Bronchial epithelial cell (primary cell): ENCODE measurements at regions not wholly inside any gene's neighbourhood (a gene's known extent, or its start where the extent isn't known, plus 50 kb on each side); places are given as distances from the start of the nearest gene placed in this dataset.
A peak's percentile ranks its signal among the peaks of the same experiment; 100 is the strongest.

ENCODE experiments used
- DNase-seq: peaks from one replicate; pipeline ENCODE4 v3.0.0-alpha.2; 2010; ENCODE audit warnings: low read depth
- FAIRE-seq: peaks from 2 replicates; lab custom pipeline; 2011; peaks lifted over from hg19 to GRCh38; lab: Jason Lieb, UNC
- H3K27me3 ChIP-seq: 2 replicates; pipeline ENCODE4 v1.5.1; 2011; ENCODE audit warnings: low read length; ENCODE audit not compliant: control insufficient read depth, insufficient read depth
- H3K36me3 ChIP-seq: 2 replicates; pipeline ENCODE4 v1.5.1; 2011; ENCODE audit warnings: low read length; ENCODE audit not compliant: control insufficient read depth, insufficient read depth
- H3K4me3 ChIP-seq: 2 replicates; pipeline ENCODE4 v1.5.1; 2011; ENCODE audit warnings: mild to moderate bottlenecking, low read depth, low read length, control low read depth
- CTCF ChIP-seq: IDR thresholded peaks from 2 replicates; pipeline ENCODE4 v1.5.1; 2011; ENCODE audit warnings: mild to moderate bottlenecking, moderate library complexity, low read length, control low read depth, inconsistent platforms; ENCODE audit not compliant: insufficient read depth, severe bottlenecking

DNA sequence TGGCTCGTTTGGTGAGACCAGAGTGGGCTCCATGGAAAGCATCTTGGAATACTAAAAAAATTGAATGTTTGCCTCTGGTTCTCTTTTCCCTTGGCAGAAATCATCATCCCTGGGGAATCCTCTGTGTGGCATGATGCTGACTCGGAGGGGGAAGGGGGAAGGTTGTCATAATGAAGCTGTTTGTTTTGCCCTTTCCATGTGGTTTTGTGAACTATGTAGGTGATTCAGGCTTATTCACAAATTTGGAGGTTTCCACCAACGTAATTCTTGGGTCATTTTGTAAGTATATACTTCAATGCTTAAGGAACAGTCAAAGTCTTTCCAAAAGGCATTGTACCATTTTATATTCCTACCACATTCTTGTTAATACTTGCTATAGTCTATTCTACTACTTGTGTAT lies 754.0 kb upstream of the FAT3 start:
- Histone ChIP-seq H3K4me3 (no peak overlapping the region), H3K27me3 (no peaks in the 10 kb centered on the region), H3K36me3 (no peaks in the 10 kb centered on the region)
- DNase-seq (peak; percentile 74), FAIRE-seq (peak; percentile 13)
- TF ChIP-seq CTCF, result no peak

DNA sequence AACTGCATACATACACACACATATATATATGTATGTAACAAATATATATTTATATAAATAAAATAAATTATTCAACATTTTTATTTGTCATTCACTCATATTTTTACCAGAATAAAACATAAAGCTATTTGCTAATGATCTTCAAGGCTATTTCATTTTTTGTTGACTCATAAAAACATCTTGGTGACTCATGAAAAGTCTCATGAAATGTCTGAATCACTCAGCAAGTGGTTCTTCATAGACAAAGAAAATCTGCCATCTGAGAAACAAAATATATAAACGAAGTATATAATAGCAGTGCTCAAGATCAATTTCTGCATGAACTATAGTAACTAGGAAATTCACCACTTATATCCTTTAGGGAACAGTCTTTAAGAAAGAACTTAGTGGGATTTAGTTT lies 764.8 kb upstream of the FAT3 start:
- H3K27me3 ChIP-seq, result no peaks in the 10 kb centered on the region
- no peaks in the 10 kb centered on the region for H3K36me3 ChIP-seq
- TF ChIP-seq CTCF, result no peak
- DNase-seq (peak; percentile 64), FAIRE-seq (no peak)
- no peak overlapping the region for H3K4me3 ChIP-seq

DNA sequence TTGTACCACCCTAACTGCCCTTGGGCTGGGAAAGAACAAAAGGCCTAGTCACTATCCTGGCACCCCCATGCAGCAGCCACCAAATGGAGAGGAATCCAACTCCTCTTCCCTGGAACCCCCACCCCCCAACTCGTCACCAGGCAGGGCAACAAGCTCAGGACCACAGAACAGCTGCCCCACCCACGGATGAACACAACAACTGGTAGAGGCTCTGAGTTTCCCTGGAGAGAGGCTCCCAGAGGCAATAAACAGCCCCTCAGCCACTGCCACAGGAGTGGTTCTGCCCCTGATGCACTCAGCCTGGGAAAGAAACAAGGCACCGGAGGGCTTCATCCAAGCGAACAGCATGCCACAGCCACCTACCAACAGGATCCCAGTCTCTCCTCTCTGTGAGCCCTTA lies 778.4 kb upstream of the FAT3 start:
- no peak for DNase-seq
- Histone ChIP-seq H3K27me3 (no peaks in the 10 kb centered on the region), H3K36me3 (no peaks in the 10 kb centered on the region), H3K4me3 (no peak overlapping the region)
- no peak for TF ChIP-seq CTCF
- FAIRE-seq, result no peak

GRCh38 chr11:91435694-91436395 lies 788.8 kb upstream of the FAT3 start:
- TF ChIP-seq CTCF, result no peak
- peak; percentile 12 for DNase-seq
- no peaks in the 10 kb centered on the region for H3K36me3 ChIP-seq
- no peaks in the 10 kb centered on the region for H3K27me3 ChIP-seq
- no peak overlapping the region for H3K4me3 ChIP-seq
- no peak for FAIRE-seq

- Histone ChIP-seq H3K27me3 (no peaks in the 10 kb centered on the region), H3K36me3 (no peaks in the 10 kb centered on the region), H3K4me3 (no peak overlapping the region)
- no peak for DNase-seq
- no peak for TF ChIP-seq CTCF
- peak; percentile 36 for FAIRE-seq
Measured at GRCh38 chr11:91433284-91434010, 791.2 kb upstream of the FAT3 start.
